ENCODE measurements at regions not wholly inside any gene's neighbourhood (a gene's known extent, or its start where the extent isn't known, plus 50 kb on each side); places are given as distances from the start of the nearest gene placed in this dataset.
"Not testable (repeated sequence)": the region's sequence is repeated elsewhere in the genome, so short reads cannot be mapped to it uniquely, and the experiment has no call there.

DNA sequence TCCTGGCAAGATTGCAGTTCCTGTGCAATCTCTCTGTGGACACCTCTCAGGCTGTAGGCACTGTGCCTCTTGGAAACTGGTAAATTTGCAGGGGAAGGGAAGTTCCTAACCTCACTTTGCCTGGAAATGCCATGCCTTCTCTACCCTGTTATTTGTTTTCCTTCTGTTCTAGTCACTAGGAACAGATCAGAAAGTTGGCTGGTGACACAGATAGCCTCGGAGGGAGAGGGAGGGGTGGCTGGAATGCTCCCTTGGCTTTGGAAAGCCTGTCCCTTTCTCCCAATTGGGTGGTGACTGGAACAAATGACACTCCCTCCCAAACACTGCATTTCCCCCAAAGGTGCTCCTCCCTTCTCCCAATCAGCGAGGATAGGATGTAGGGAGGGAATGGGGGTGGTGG, 131.5 kb upstream of the F13A1 start:
- no peaks in the 10 kb centered on the region for H4K20me1 ChIP-seq (ENCODE audit: insufficient read depth, low read length)
- no peak overlapping the region for H3K9ac ChIP-seq (ENCODE audit: low read length)
- TF ChIP-seq EZH2phosphoT487 (IDR thresholded peaks at IDR 0.05; ENCODE audit: low read depth): no peak
- H3K27ac ChIP-seq (ENCODE audit: low read length): no peak overlapping the region
- H3K79me2 ChIP-seq (ENCODE audit: low read length): no peaks in the 10 kb centered on the region
- no peaks in the 10 kb centered on the region for H3K9me3 ChIP-seq (ENCODE audit: insufficient read depth, low read length)
- no peak overlapping the region for H3K4me3 ChIP-seq (ENCODE audit: low read length)
- no peaks in the 10 kb centered on the region for H3K4me1 ChIP-seq (ENCODE audit: low read length)
- no peak overlapping the region for H3K4me2 ChIP-seq (ENCODE audit: low read length)
- H3K27me3 ChIP-seq (ENCODE audit: low read depth, low read length): peaks cover 4% of the 10 kb centered on the region; the same call in 1 of the 2 replicates
- no peaks in the 10 kb centered on the region for H3K36me3 ChIP-seq (replicated peaks; ENCODE audit: low read depth, low read length)
- H2AFZ ChIP-seq (ENCODE audit: low read depth, low read length): no peak overlapping the region

DNA sequence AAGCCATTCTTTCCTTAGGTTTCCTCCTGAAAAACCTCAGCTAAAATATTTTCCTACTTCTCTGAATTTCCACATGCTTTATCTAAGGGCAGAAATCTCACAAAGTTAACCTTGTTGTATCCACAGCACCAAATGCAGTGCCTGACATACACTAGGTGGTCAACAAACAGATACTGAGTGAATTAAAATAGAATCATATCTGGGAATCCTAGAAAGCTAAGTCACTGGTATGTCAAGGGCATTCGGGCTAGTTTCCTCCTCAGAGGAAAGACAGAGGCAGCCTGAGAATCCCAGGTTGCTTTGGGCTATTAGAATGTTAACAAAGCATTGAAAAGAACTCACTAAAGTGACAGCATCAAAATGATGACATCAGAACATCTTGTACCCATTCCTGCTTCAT, 132.7 kb upstream of the F13A1 start:
- Histone ChIP-seq H3K4me2 (ENCODE audit: low read length) (no peak overlapping the region), H3K79me2 (ENCODE audit: low read length) (no peaks in the 10 kb centered on the region), H3K27ac (ENCODE audit: low read length) (no peak overlapping the region), H4K20me1 (ENCODE audit: insufficient read depth, low read length) (no peaks in the 10 kb centered on the region), H3K9ac (ENCODE audit: low read length) (no peak overlapping the region), H3K9me3 (ENCODE audit: insufficient read depth, low read length) (no peaks in the 10 kb centered on the region), H3K4me3 (ENCODE audit: low read length) (no peak overlapping the region), H3K36me3 (replicated peaks; ENCODE audit: low read depth, low read length) (no peaks in the 10 kb centered on the region), H2AFZ (ENCODE audit: low read depth, low read length) (no peak overlapping the region), H3K4me1 (ENCODE audit: low read length) (no peaks in the 10 kb centered on the region), H3K27me3 (ENCODE audit: low read depth, low read length) (peaks cover 4% of the 10 kb centered on the region; the same call in 1 of the 2 replicates)
- TF ChIP-seq, protein P1, sequence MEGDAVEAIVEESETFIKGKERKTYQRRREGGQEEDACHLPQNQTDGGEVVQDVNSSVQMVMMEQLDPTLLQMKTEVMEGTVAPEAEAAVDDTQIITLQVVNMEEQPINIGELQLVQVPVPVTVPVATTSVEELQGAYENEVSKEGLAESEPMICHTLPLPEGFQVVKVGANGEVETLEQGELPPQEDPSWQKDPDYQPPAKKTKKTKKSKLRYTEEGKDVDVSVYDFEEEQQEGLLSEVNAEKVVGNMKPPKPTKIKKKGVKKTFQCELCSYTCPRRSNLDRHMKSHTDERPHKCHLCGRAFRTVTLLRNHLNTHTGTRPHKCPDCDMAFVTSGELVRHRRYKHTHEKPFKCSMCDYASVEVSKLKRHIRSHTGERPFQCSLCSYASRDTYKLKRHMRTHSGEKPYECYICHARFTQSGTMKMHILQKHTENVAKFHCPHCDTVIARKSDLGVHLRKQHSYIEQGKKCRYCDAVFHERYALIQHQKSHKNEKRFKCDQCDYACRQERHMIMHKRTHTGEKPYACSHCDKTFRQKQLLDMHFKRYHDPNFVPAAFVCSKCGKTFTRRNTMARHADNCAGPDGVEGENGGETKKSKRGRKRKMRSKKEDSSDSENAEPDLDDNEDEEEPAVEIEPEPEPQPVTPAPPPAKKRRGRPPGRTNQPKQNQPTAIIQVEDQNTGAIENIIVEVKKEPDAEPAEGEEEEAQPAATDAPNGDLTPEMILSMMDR (IDR thresholded peaks at IDR 0.05; ENCODE audit: low read depth, low read length): no peak
- TF ChIP-seq EZH2phosphoT487 (IDR thresholded peaks at IDR 0.05; ENCODE audit: low read depth): no peak

DNA sequence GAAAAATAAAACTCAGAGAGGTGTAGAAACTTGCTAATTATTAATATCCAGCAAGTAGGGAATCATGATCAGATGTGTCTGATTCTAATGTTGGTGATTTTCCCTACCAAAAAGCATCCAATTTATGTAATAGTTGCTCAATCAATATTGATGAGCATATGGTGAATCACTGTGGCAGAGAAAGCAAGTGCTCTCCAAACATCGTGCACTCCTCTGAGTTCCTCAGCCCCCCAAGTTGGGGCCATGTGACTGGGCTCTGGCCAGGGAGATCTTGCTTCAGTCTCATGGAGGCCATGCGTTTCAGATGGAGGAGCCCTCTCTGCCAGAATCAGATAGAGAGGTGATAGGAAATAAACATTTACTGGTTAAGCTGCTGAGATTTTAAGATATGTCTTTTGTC, 133.2 kb upstream of the LY86 start:
- Histone ChIP-seq H3K27ac (ENCODE audit: low read length) (no peak overlapping the region), H4K20me1 (ENCODE audit: insufficient read depth, low read length) (no peaks in the 10 kb centered on the region), H3K9me3 (ENCODE audit: insufficient read depth, low read length) (no peaks in the 10 kb centered on the region), H3K79me2 (ENCODE audit: low read length) (no peaks in the 10 kb centered on the region), H3K27me3 (ENCODE audit: low read depth, low read length) (peaks cover 4% of the 10 kb centered on the region; the same call in 1 of the 2 replicates), H3K4me3 (ENCODE audit: low read length) (no peak overlapping the region), H3K9ac (ENCODE audit: low read length) (no peak overlapping the region), H3K4me2 (ENCODE audit: low read length) (no peak overlapping the region), H3K36me3 (replicated peaks; ENCODE audit: low read depth, low read length) (no peaks in the 10 kb centered on the region), H2AFZ (ENCODE audit: low read depth, low read length) (no peak overlapping the region), H3K4me1 (ENCODE audit: low read length) (no peaks in the 10 kb centered on the region)
- TF ChIP-seq EZH2phosphoT487 (IDR thresholded peaks at IDR 0.05; ENCODE audit: low read depth): no peak
- TF ChIP-seq, protein P1 (IDR thresholded peaks at IDR 0.05; ENCODE audit: low read depth, low read length): no peak

DNA sequence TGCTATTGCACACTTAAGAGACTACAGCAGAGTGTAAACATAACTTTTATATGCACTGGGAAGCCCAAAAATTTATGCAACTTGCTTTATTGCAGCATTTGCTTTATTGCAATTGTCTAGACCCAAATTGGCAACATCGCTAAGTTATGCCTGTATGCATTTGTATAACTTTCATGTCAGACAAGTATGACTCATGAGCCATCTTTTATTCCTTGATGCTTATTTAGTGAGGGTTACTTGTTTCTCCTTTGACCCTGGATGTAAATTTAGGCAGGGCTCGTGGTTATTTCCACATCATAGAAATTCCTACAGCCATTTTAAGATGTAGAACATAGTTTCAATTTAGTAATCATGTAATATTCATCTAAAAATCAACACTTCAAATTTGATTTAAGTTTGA, 130.3 kb upstream of the LY86 start:
- Histone ChIP-seq H3K36me3 (replicated peaks; ENCODE audit: low read depth, low read length) (no peaks in the 10 kb centered on the region), H3K9me3 (ENCODE audit: insufficient read depth, low read length) (no peaks in the 10 kb centered on the region), H3K27ac (ENCODE audit: low read length) (no peak overlapping the region), H3K9ac (ENCODE audit: low read length) (no peak overlapping the region), H3K27me3 (ENCODE audit: low read depth, low read length) (no peaks in the 10 kb centered on the region; the same call in 1 of the 2 replicates), H3K79me2 (ENCODE audit: low read length) (no peaks in the 10 kb centered on the region), H3K4me3 (ENCODE audit: low read length) (no peak overlapping the region), H3K4me2 (ENCODE audit: low read length) (no peak overlapping the region), H3K4me1 (ENCODE audit: low read length) (no peaks in the 10 kb centered on the region), H4K20me1 (ENCODE audit: insufficient read depth, low read length) (no peaks in the 10 kb centered on the region), H2AFZ (ENCODE audit: low read depth, low read length) (no peak overlapping the region)
- TF ChIP-seq EZH2phosphoT487 (IDR thresholded peaks at IDR 0.05; ENCODE audit: low read depth): no peak
- TF ChIP-seq, protein P1 (IDR thresholded peaks at IDR 0.05; ENCODE audit: low read depth, low read length): no peak

DNA sequence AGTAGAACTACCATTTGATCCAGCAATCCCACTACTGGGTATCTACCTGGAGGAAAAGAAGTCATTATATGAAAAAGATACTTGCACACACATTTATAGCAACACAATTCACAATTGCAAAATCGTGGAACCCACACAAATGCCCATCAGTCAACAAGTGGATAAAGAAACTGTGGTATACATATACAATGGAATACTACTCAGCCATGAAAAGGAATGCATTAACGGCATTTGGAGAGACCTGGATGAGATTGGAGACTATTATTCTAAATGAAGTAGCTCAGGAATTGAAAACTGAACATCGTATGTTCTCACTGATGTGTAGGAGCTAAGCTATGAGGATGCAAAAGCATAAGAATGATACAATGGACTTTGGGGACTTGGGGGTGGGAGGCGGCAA, 128.6 kb upstream of the LY86 start:
- H2AFZ ChIP-seq (ENCODE audit: low read depth, low read length); H3K27ac ChIP-seq (ENCODE audit: low read length); H3K4me3 ChIP-seq (ENCODE audit: low read length); H3K4me1 ChIP-seq (ENCODE audit: low read length); H4K20me1 ChIP-seq (ENCODE audit: insufficient read depth, low read length); H3K9me3 ChIP-seq (ENCODE audit: insufficient read depth, low read length); H3K36me3 ChIP-seq (replicated peaks; ENCODE audit: low read depth, low read length); H3K27me3 ChIP-seq (ENCODE audit: low read depth, low read length); H3K9ac ChIP-seq (ENCODE audit: low read length); H3K4me2 ChIP-seq (ENCODE audit: low read length); H3K79me2 ChIP-seq (ENCODE audit: low read length): not testable (repeated sequence)
